GM19468 (cell line): ENCODE measurements at regions not wholly inside any gene's neighbourhood (a gene's known extent, or its start where the extent isn't known, plus 50 kb on each side); places are given as distances from the start of the nearest gene placed in this dataset.

Experiments
- ATAC-seq: cut with Tn5 transposase; IDR thresholded peaks from one replicate; pipeline ENCODE4 v1.9.1; 2021; ENCODE audit warnings: mild to moderate bottlenecking, moderate library complexity, moderate number of reproducible peaks; ENCODE audit not compliant: unreplicated experiment; ENCODE audit errors: extremely low read depth

DNA sequence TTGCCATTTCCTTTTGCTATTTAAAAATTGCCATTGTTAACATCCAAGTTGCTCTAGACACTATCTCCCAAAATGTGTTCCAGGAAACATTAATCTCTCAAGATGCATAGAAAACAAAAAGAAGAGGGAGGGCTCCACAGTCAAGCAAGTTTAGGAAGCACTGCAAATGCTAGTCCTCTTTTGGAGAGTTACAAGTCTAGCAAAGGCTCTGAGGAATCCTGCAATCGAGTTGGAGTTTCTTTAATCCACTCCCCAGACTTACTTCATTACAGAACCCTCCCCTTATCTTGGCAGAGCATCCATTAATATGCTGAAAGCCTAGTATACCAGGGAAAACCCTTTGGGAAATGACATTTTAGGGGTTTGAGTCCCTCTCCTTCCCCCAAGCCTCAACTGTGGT is 147.9 kb downstream of the SYF2 start:
- no peak for ATAC-seq

- ATAC-seq, result no peak
These were observed 148.6 kb downstream of the SYF2 start for GRCh38 chr1:25083481-25084345.

GRCh38 chr1:25082995-25083394 is 149.3 kb downstream of the SYF2 start:
- ATAC-seq, result no peak

DNA sequence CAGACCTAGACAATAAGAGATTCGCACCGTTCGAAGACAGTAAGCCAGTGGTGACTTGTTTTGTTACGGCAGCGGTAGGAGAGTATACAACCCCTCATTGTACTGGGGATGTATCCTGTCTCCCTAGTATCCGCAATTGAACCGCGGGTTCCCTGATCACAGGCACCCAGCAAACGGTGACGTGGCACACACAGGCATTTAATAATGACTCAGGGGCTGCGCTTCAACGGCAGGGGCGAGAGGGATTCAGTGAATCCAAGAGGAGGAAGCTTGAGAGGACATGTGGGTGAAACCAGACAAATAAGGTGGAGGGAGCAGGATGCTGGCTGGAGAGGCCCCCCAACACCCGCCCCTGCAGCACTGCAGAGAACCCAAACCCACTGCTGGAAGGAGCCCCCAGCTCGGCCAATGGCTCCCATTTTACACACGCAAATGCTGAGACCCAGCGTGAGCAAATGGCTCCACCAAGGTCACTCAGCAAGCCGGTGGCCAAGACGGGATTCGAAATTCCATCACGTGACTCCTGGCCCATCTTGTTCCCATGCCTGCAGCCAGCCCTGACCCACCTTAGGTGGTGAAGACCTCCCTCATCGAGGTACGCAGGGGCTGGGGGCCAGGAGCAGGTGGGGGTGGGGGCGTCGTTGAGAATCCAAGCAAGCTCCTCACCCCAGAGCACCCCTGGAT is 149.9 kb downstream of the SYF2 start:
- ATAC-seq, result no peak

GRCh38 chr1:25081496-25081895 is 150.8 kb downstream of the SYF2 start:
- ATAC-seq, result no peak

DNA sequence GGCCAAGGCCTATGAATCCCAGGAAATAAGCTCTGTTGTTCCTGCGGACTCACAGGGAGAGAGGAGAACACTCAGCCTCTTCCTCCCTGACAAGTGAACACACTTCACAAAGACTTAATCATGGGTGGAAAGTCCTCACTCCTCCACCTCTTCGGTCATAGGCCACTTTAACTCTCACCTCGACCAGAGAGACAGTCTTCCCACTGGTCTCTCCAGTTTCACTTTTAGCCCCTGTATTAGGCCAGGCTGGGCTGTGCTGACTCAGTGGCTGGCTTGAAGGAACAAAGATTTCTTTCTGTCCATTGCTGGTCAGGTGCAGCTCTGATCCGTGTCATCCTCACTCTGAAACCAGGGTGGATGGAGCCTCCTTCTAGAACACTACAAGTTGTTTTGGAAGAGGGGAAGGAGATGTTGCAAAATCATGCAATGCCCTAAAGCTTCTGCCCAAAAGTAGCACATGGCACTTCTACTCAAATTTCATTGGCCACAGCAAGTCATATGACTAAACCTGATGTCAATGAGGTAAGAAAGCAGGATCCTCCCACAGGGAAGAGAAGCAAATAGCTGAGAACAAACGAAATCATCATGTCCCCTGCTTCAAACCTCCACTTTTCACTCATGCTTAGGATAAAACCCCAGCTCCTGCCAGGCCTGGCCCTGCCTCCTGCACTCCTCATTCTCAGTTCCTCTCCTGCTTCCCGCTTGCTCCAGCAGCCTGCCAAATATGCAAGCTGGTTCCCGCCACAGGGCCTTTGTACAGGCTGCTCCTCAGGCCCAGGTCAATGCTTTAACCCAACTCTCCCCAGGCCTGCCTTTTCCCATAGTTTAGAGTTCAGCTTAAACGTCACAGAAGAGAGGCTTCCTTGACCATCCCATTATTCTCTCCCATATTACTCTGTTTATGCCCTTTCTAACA is 150.5 kb upstream of the RUNX3 start:
- no peak for ATAC-seq

GRCh38 chr1:25079048-25079447 is 149.0 kb upstream of the RUNX3 start:
- no peak for ATAC-seq

GRCh38 chr1:25074351-25075227 is 144.5 kb upstream of the RUNX3 start:
- ATAC-seq, result no peak

DNA sequence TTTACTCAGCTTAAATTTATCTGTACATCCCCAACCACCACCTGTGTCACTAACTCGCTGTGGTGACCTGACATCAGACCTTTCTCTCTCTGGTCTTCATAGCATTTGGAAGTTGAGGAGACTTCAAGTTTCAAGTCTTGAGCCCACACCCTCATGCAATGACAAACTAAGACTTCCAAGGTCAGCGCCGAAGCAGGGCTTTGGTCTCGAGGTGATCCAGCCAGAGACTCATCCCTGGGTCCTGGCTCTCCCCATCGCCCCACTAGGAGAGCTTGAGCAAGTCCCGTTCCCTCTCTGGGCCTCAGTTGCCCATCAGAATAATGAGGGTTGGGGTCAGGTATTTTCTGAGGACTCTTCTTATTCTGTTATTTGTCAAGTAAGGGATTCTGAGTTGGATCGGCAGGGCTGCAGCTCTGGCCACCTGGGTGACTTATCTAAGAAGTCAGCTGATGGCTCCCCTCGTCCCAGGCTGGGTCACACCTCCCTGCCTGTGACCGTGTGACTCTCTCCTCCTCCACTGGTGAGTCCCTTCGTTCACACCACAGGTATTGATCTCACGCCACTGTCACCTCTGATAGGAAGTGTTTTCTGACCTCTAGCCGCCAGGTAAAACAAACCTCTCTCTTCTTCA is 143.7 kb upstream of the RUNX3 start:
- ATAC-seq, result no peak

DNA sequence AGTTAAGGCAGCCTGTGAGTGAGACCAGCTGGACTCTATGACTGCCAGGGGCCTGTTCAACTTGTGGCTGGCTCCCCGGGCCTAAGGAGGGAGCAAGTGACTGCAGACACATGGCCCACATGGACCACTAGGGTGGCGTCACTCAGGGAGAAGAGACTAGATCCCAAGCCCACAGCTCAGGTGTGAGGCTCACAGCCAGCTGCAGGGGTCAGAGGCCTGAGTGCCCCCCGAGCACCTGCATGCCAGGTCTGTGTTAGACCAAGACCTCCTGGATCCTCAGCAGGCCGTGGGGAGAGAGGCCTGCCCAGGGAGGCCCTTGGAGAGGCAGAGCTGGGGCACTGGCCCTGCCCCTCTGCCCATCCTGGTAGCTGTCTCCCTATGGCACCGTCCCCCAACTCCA is 142.4 kb upstream of the RUNX3 start:
- ATAC-seq, result no peak

GRCh38 chr1:25068829-25069228 is 138.8 kb upstream of the RUNX3 start:
- ATAC-seq, result no peak

GRCh38 chr1:25068316-25068715 is 138.2 kb upstream of the RUNX3 start:
- no peak for ATAC-seq

DNA sequence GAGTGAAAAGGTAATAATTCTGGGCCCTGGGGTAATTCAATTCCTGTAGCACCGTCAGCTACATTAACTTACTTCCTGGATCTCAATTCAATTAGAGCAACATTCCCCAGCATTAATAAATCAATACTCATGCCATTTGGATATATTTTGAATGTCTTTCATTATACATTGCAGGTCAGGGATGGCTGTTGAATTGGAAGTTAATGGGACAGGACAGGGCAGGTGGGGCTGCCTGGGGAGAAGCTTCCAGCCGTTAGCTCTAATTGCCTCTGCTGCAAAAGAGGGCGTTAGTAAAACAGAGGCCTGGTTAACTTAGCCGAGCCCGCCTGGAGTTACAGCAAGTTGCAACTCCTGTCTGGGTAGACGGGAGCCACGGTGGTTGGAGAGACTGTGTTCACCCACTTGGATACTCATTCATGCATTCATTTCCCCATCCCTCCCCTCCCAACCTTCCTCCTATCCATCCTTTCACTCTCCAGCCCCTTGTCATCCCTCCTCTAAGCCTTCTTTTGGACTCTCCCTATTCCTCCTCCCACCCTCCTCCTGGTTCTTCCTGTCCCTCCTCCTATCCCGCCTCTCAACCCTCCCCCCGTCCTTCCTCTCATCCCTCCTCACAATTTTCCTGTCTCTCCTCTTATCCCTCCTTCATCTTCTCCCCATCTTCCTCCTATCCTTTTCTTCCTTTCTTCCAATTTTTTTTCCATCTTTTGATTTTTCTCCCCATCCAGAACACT is 137.6 kb upstream of the RUNX3 start:
- no peak for ATAC-seq

DNA sequence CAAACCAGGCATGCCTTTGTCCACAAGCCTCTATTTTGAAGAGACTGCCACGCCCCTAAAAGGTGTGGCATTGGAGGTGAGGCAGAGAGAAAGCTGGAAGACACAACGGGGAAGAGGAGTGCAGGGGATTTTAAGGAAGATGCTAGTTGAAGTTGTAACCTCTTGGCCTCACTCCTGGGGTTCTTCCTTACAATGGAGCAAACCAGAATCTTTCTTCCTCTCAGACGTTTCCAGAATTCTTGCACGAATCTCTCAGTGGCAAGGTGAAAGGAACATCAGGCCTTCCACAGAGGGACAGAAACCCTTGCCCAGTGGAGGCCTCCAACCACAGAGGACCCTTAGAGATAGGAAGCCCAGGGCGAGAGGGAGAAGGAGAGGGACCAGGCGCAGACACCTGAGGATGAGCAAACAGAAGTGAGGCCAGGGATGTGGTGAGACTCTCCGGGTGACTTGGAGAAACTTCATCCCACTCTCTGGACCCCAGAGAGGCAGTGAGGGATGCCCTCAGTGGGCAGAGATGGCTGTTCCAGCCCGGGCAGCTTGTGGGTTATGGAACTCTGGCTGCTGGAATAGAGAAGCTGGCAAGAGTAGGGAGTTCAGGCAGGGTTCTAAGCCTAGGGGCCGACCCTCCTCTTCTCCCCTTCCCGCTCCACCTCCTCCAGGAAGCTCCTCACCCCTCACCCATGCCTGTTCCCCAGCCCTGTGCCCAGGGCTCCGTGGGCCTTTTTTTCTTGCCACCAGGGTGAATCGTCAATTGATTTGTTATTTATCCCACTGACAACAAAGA is 136.8 kb upstream of the RUNX3 start:
- ATAC-seq, result no peak

- ATAC-seq, result no peak
These were observed 136.2 kb upstream of the RUNX3 start for GRCh38 chr1:25066256-25066655.

DNA sequence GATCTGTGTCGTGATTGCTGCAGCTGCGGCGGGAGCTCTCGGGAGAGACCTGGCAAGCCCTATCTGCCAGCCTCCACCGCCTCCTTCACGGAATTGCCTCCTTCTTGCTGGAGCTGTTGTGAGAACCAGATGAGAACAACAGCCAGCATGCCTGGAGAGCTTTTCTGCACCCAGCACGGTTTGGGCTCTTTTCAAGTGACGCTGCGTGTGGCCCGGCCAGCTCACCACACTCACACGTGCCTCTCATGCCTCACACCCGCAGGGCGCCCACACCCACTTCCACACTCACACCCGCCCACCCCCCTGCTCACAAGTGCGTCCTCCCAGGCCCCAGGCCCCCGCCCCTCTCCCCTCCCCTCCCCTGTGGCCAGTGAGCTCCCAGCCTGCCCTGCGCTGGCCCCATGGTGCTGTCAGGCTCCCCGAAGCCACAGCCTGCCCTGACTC is 135.7 kb upstream of the RUNX3 start:
- ATAC-seq, result no peak

- no peak for ATAC-seq
These were observed 135.2 kb upstream of the RUNX3 start for GRCh38 chr1:25065321-25065721.
